ENCODE measurements at regions not wholly inside any gene's neighbourhood (a gene's known extent, or its start where the extent isn't known, plus 50 kb on each side); places are given as distances from the start of the nearest gene placed in this dataset.

- no peak for TF ChIP-seq CTCF (IDR thresholded peaks at IDR 0.05)
- H3K27me3 ChIP-seq (ENCODE audit: control insufficient read depth in 2 of 2, insufficient read depth in 2 of 2, low read length in 2 of 2), result no peaks in the 10 kb centered on the region
- intact Hi-C loops (cut with micrococcal nuclease), result no loop called here
- H3K4me1 ChIP-seq (ENCODE audit: control insufficient read depth in 1 of 2, insufficient read depth in 2 of 2, low read length in 2 of 2), result no peaks in the 10 kb centered on the region
- H3K9me3 ChIP-seq (replicated peaks in 1 of 2; ENCODE audit: control insufficient read depth in 1 of 2, insufficient read depth in 1 of 2, low read length in 2 of 2), result no peaks in the 10 kb centered on the region
- H3K4me2 ChIP-seq (replicated peaks; ENCODE audit: extremely low read depth, low read length, poor library complexity, severe bottlenecking), result no peak overlapping the region
- peaks cover 0 to 1% (median 1%) of the 10 kb centered on the region in 3 donors for H3K27me3 Mint-ChIP-seq (ENCODE audit: low read depth in 3 of 3)
- H3K79me2 ChIP-seq (ENCODE audit: insufficient read depth, low read length), result no peaks in the 10 kb centered on the region
- no peaks in the 10 kb centered on the region for H3K36me3 ChIP-seq (replicated peaks in 1 of 2; ENCODE audit: control insufficient read depth in 1 of 2, insufficient read depth in 2 of 2, low read length in 2 of 2)
- DNase-seq, result no peak
- H3K4me3 Mint-ChIP-seq, result no peak overlapping the region
- no peak overlapping the region for H3K27ac Mint-ChIP-seq
- H3K36me3 Mint-ChIP-seq, result no peaks in the 10 kb centered on the region
- H3K9me3 Mint-ChIP-seq, result peaks cover 0 to 7% (median 3%) of the 10 kb centered on the region in 7 donors
- H3K4me1 Mint-ChIP-seq, result no peaks in the 10 kb centered on the region
- H2AFZ ChIP-seq (ENCODE audit: insufficient read depth, low read depth, low read length, poor library complexity, severe bottlenecking), result no peak overlapping the region
- H3K4me3 ChIP-seq (replicated peaks in 1 of 3; ENCODE audit: low read depth in 2 of 3, low read length in 3 of 3), result no peak overlapping the region
- H4K20me1 ChIP-seq (ENCODE audit: insufficient read depth, low read length), result no peaks in the 10 kb centered on the region
- no peak overlapping the region for H3K9ac ChIP-seq (ENCODE audit: insufficient read depth, low read length, poor library complexity, severe bottlenecking)
- WGBS (ENCODE audit: insufficient coverage), result no CpG with 5 or more reads among the region's 1 CpG
- no peak overlapping the region for H3K27ac ChIP-seq (ENCODE audit: low read depth in 1 of 2, low read length in 2 of 2)
Measured at GRCh38 chr1:60287536-60287935, 214.0 kb upstream of the C1orf87 start.

- H3K9me3 ChIP-seq (replicated peaks in 1 of 2; ENCODE audit: control insufficient read depth in 1 of 2, insufficient read depth in 1 of 2, low read length in 2 of 2), result no peaks in the 10 kb centered on the region
- peaks cover 0 to 2% (median 0%) of the 10 kb centered on the region in 3 donors for H3K27me3 Mint-ChIP-seq (ENCODE audit: low read depth in 3 of 3)
- H3K4me3 Mint-ChIP-seq, result no peak overlapping the region
- H3K27me3 ChIP-seq (ENCODE audit: control insufficient read depth in 2 of 2, insufficient read depth in 2 of 2, low read length in 2 of 2), result no peaks in the 10 kb centered on the region
- peaks cover 3% of the 10 kb centered on the region for H3K4me1 Mint-ChIP-seq
- no peak overlapping the region for H3K9ac ChIP-seq (ENCODE audit: insufficient read depth, low read length, poor library complexity, severe bottlenecking)
- H3K4me2 ChIP-seq (replicated peaks; ENCODE audit: extremely low read depth, low read length, poor library complexity, severe bottlenecking), result no peak overlapping the region
- H3K27ac ChIP-seq (ENCODE audit: low read depth in 1 of 2, low read length in 2 of 2), result no peak overlapping the region
- WGBS (ENCODE audit: insufficient coverage), result 100% methylated on average over 2 of the region's 2 CpGs
- no peak overlapping the region for H3K27ac Mint-ChIP-seq
- H2AFZ ChIP-seq (ENCODE audit: insufficient read depth, low read depth, low read length, poor library complexity, severe bottlenecking), result no peak overlapping the region
- peaks cover 0 to 7% (median 3%) of the 10 kb centered on the region in 7 donors for H3K9me3 Mint-ChIP-seq
- no peaks in the 10 kb centered on the region for H3K79me2 ChIP-seq (ENCODE audit: insufficient read depth, low read length)
- no peak overlapping the region for H3K4me3 ChIP-seq (replicated peaks in 1 of 3; ENCODE audit: low read depth in 2 of 3, low read length in 3 of 3)
- no peaks in the 10 kb centered on the region for H3K36me3 Mint-ChIP-seq
- intact Hi-C loops (cut with micrococcal nuclease), result no loop called here
- DNase-seq, result no peak
- no peak for TF ChIP-seq CTCF (IDR thresholded peaks at IDR 0.05)
- no peaks in the 10 kb centered on the region for H4K20me1 ChIP-seq (ENCODE audit: insufficient read depth, low read length)
- H3K36me3 ChIP-seq (replicated peaks in 1 of 2; ENCODE audit: control insufficient read depth in 1 of 2, insufficient read depth in 2 of 2, low read length in 2 of 2), result no peaks in the 10 kb centered on the region
- H3K4me1 ChIP-seq (ENCODE audit: control insufficient read depth in 1 of 2, insufficient read depth in 2 of 2, low read length in 2 of 2), result no peaks in the 10 kb centered on the region
Measured at GRCh38 chr1:60283690-60284089, 210.1 kb upstream of the C1orf87 start.
